Parathyroid adenoma (tissue), 2 donors: ENCODE measurements at regions not wholly inside any gene's neighbourhood (a gene's known extent, or its start where the extent isn't known, plus 50 kb on each side); places are given as distances from the start of the nearest gene placed in this dataset.

Source experiments
- H2AFZ ChIP-seq: fragments of 300-600 bp; sonication (generic); one replicate; pipeline ENCODE4 v1.7.0; 2017; ENCODE audit warnings: antibody characterized with exemption, mild to moderate bottlenecking
- H3K27ac ChIP-seq: fragments of 300-600 bp; sonication (generic); one replicate; pipeline ENCODE4 v1.7.0; 2017
- H3K27me3 ChIP-seq: fragments of 300-600 bp; sonication (generic); one replicate; pipeline ENCODE4 v1.7.0; 2017; ENCODE audit warnings: low read length; ENCODE audit not compliant: control insufficient read depth, insufficient read depth
- H3K36me3 ChIP-seq: fragments of 300-600 bp; sonication (generic); one replicate; pipeline ENCODE4 v1.7.0; 2017; ENCODE audit warnings: low read length; ENCODE audit not compliant: control insufficient read depth, insufficient read depth
- H3K4me1 ChIP-seq: fragments of 300-600 bp; sonication (generic); one replicate; pipeline ENCODE4 v1.7.0; 2017; ENCODE audit warnings: control low read depth
- H3K4me2 ChIP-seq: fragments of 300-600 bp; sonication (generic); one replicate; pipeline ENCODE4 v1.7.0; 2017; ENCODE audit warnings: low read length
- H3K4me3 ChIP-seq: fragments of 300-600 bp; sonication (generic); one replicate; pipeline ENCODE4 v1.7.0; 2017; ENCODE audit warnings: low read depth, low read length
- H3K79me2 ChIP-seq: fragments of 300-600 bp; sonication (generic); one replicate; pipeline ENCODE4 v1.7.0; 2017; ENCODE audit warnings: control low read depth
- H3K9ac ChIP-seq: fragments of 300-600 bp; sonication (generic); one replicate; pipeline ENCODE4 v1.7.0; 2017; ENCODE audit warnings: mild to moderate bottlenecking
- H3K9me3 ChIP-seq: fragments of 300-600 bp; sonication (generic); one replicate; pipeline ENCODE4 v1.7.0; 2017; ENCODE audit warnings: low read length; ENCODE audit not compliant: control insufficient read depth
- CTCF ChIP-seq: fragments of 300-600 bp; sonication (generic); IDR thresholded peaks from one replicate; pipeline ENCODE4 v1.7.0; 2017; ENCODE audit warnings: antibody characterized with exemption, mild to moderate bottlenecking
- donor health status: primary hyperparathyroidism.

GRCh38 chr14:62289471-62289870, 527.3 kb downstream of the SNAPC1 start:
- no peak overlapping the region for H3K4me3 ChIP-seq
- H3K4me2 ChIP-seq: no peak overlapping the region
- H3K27ac ChIP-seq: no peak overlapping the region
- no peaks in the 10 kb centered on the region for H3K36me3 ChIP-seq
- H3K9me3 ChIP-seq: no peaks in the 10 kb centered on the region
- H3K79me2 ChIP-seq: no peaks in the 10 kb centered on the region
- H2AFZ ChIP-seq: no peak overlapping the region
- TF ChIP-seq CTCF: no peak
- no peak overlapping the region for H3K9ac ChIP-seq
- H3K27me3 ChIP-seq: no peaks in the 10 kb centered on the region
- H3K4me1 ChIP-seq: no peaks in the 10 kb centered on the region

- TF ChIP-seq CTCF: no peak
- H3K27ac ChIP-seq: no peak overlapping the region
- H3K27me3 ChIP-seq: no peaks in the 10 kb centered on the region
- H2AFZ ChIP-seq: no peak overlapping the region
- H3K9ac ChIP-seq: no peak overlapping the region
- no peak overlapping the region for H3K4me2 ChIP-seq
- H3K4me1 ChIP-seq: no peaks in the 10 kb centered on the region
- H3K4me3 ChIP-seq: no peak overlapping the region
- H3K79me2 ChIP-seq: no peaks in the 10 kb centered on the region
- H3K36me3 ChIP-seq: no peaks in the 10 kb centered on the region
- H3K9me3 ChIP-seq: no peaks in the 10 kb centered on the region
These were observed 538.9 kb downstream of the SNAPC1 start for GRCh38 chr14:62301080-62301479.

GRCh38 chr14:62301911-62302310, 539.7 kb downstream of the SNAPC1 start:
- no peak overlapping the region for H2AFZ ChIP-seq
- no peaks in the 10 kb centered on the region for H3K9me3 ChIP-seq
- H3K27ac ChIP-seq: no peak overlapping the region
- H3K27me3 ChIP-seq: no peaks in the 10 kb centered on the region
- no peak for TF ChIP-seq CTCF
- no peak overlapping the region for H3K9ac ChIP-seq
- H3K79me2 ChIP-seq: no peaks in the 10 kb centered on the region
- no peak overlapping the region for H3K4me3 ChIP-seq
- H3K36me3 ChIP-seq: no peaks in the 10 kb centered on the region
- H3K4me2 ChIP-seq: no peak overlapping the region
- H3K4me1 ChIP-seq: no peaks in the 10 kb centered on the region

DNA sequence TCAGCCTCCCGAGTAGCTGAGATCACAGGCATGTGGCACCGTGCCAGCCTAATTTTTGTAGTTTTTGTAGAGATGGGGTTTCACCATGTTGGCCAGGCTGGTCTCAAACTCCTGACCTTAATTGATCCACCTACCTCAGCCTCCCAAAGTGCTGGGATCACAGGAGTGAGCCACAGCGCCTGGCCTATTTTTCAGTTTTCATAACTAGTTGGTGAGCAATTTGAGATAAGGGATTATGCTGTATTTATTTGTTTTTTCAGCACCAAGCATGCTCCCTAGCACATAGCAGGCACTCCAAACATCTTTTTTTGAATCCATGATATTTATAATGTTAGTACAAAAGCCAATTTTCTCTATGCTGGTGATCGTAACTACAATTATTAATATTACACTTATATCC, 541.2 kb downstream of the SNAPC1 start:
- Histone ChIP-seq H3K4me1 (no peaks in the 10 kb centered on the region), H3K9ac (no peak overlapping the region), H3K4me3 (no peak overlapping the region), H3K27me3 (no peaks in the 10 kb centered on the region), H3K79me2 (no peaks in the 10 kb centered on the region), H3K36me3 (no peaks in the 10 kb centered on the region), H2AFZ (no peak overlapping the region), H3K9me3 (no peaks in the 10 kb centered on the region), H3K4me2 (no peak overlapping the region), H3K27ac (no peak overlapping the region)
- TF ChIP-seq CTCF: no peak

- Histone ChIP-seq H3K79me2 (no peaks in the 10 kb centered on the region), H3K9me3 (no peaks in the 10 kb centered on the region), H3K4me3 (no peak overlapping the region), H2AFZ (no peak overlapping the region), H3K4me1 (no peaks in the 10 kb centered on the region), H3K27me3 (no peaks in the 10 kb centered on the region), H3K4me2 (no peak overlapping the region), H3K27ac (no peak overlapping the region), H3K9ac (no peak overlapping the region), H3K36me3 (no peaks in the 10 kb centered on the region)
- no peak for TF ChIP-seq CTCF
These were observed 542.0 kb downstream of the SNAPC1 start for GRCh38 chr14:62304257-62304656.
